WERI-Rb-1 (cell line): ENCODE measurements at regions not wholly inside any gene's neighbourhood (a gene's known extent, or its start where the extent isn't known, plus 50 kb on each side); places are given as distances from the start of the nearest gene placed in this dataset.

Experiments
- DNase-seq: peaks from one replicate; pipeline ENCODE4 v3.0.0-alpha.2; 2020
- H3K27ac ChIP-seq: fragments of 250-450 bp; sonication (Bioruptor Pico); 2 replicates; pipeline ENCODE4 v1.5.1; 2020; ENCODE audit warnings: mild to moderate bottlenecking, moderate library complexity
- H3K27me3 ChIP-seq: fragments of 250-450 bp; sonication (Bioruptor Pico); 2 replicates; pipeline ENCODE4 v1.5.1; 2021; ENCODE audit warnings: mild to moderate bottlenecking, low read depth, moderate library complexity; ENCODE audit not compliant: insufficient read depth, severe bottlenecking
- H3K36me3 ChIP-seq: fragments of 250-450 bp; sonication (Bioruptor Pico); 2 replicates; pipeline ENCODE4 v1.5.1; 2020; ENCODE audit warnings: mild to moderate bottlenecking, moderate library complexity
- H3K4me3 ChIP-seq: 2 replicates; pipeline ENCODE4 v1.5.1; 2011; ENCODE audit warnings: low read depth, mild to moderate bottlenecking, control low read depth, low read length
- H3K9me3 ChIP-seq: fragments of 250-450 bp; sonication (Bioruptor Pico); 2 replicates; pipeline ENCODE4 v1.5.1; 2021; ENCODE audit warnings: mild to moderate bottlenecking, moderate library complexity; ENCODE audit not compliant: severe bottlenecking
- TF ChIP-seq, protein P1 (sequence below): IDR thresholded peaks from 2 replicates; pipeline ENCODE4 v1.5.1; 2011; ENCODE audit warnings: low read depth, mild to moderate bottlenecking, control low read depth, inconsistent platforms, low read length

DNA sequence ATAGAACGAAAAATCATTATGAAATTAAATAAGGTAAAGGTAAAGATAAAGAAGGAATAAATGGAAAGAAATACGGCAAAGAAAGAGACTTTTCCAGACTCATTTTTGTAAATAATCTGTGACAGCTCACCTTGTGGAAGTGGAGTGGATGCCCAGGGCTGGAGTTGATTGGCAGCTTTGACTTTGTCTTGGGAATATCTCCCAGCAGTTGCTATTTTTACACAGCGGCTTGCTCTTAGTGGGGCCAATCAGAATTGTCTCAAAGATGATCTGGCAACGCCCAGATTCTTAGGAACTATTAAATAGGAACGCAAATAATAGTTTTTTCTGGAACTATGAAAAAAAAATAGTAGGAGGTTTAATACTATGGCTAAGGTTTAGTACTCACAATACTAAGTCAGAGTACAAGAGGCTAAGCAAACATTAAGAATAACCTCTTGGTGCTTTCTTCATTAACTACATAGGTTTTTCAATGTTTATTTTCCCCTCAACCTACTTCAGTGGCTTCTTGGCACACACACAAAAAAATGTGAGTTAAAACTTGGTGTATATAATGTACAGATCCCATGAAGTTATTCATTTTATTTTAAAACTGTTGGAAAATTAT is 132.7 kb downstream of the TRAM1L1 start:
- Histone ChIP-seq H3K36me3 (no peaks in the 10 kb centered on the region), H3K27ac (no peak overlapping the region), H3K9me3 (no peaks in the 10 kb centered on the region), H3K27me3 (no peaks in the 10 kb centered on the region), H3K4me3 (no peak overlapping the region)
- no peak for DNase-seq
- TF ChIP-seq, protein P1, sequence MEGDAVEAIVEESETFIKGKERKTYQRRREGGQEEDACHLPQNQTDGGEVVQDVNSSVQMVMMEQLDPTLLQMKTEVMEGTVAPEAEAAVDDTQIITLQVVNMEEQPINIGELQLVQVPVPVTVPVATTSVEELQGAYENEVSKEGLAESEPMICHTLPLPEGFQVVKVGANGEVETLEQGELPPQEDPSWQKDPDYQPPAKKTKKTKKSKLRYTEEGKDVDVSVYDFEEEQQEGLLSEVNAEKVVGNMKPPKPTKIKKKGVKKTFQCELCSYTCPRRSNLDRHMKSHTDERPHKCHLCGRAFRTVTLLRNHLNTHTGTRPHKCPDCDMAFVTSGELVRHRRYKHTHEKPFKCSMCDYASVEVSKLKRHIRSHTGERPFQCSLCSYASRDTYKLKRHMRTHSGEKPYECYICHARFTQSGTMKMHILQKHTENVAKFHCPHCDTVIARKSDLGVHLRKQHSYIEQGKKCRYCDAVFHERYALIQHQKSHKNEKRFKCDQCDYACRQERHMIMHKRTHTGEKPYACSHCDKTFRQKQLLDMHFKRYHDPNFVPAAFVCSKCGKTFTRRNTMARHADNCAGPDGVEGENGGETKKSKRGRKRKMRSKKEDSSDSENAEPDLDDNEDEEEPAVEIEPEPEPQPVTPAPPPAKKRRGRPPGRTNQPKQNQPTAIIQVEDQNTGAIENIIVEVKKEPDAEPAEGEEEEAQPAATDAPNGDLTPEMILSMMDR: no peak

DNA sequence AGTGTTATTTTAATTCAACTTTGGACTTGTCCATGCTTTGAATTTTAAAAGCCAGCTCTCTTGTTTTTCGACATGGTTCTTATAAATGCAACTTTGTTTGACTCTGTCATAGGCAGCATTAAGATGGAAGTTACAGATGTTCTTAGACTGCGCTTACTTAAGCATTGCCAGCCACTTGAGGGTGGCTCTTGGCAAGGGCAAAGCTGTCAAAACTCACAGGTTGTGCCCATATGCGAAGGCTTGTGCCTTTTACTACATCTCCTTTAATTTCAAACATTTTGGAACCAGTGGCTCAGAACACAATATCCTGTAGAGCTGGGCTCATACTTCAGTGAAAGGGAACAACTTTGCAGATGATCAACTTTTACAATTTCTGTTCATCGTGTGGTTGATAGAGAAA is 135.5 kb downstream of the TRAM1L1 start:
- DNase-seq: no peak
- TF ChIP-seq, protein P1: no peak
- Histone ChIP-seq H3K27ac (no peak overlapping the region), H3K4me3 (no peak overlapping the region), H3K27me3 (no peaks in the 10 kb centered on the region), H3K9me3 (no peaks in the 10 kb centered on the region), H3K36me3 (no peaks in the 10 kb centered on the region)

DNA sequence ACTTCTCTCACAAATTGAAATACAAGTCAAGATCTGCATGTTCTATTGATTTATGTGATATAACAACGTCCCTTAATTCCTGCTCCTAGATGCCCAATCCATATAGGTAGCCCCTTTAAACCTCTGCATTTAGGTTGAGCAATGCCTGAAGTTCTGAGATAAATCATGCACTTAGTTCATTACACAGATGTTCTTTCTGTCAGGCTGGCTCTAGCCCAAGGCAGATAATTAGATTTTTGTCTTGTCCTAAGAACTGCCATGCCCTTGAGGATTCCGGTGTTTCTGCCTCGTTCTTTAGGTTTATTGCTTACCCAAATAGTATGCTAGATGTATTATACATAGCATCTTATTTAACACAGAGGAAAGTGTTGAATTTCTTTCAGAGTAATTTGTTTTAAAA is 143.1 kb downstream of the TRAM1L1 start:
- Histone ChIP-seq H3K27ac (no peak overlapping the region), H3K9me3 (no peaks in the 10 kb centered on the region), H3K36me3 (no peaks in the 10 kb centered on the region), H3K27me3 (no peaks in the 10 kb centered on the region), H3K4me3 (no peak overlapping the region)
- no peak for DNase-seq
- TF ChIP-seq, protein P1: no peak

DNA sequence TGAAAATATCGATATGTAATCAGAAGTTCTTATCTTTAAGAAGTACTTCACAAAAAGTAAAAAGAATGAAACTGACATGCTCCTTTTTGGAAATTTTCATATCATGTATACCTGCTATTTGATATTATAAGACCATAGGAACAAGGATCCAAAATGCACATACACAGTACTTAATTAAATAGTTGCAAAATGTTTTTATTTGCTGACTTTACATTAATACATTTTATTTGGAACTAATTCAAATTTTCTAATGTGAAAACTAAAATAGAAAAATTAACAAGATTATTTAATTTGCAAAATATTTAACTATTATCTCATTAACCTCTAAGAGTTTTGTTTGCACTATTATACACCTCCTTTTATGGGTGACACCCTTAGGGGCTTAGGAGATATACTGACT is 155.0 kb downstream of the TRAM1L1 start:
- Histone ChIP-seq H3K27ac (no peak overlapping the region), H3K4me3 (no peak overlapping the region), H3K27me3 (no peaks in the 10 kb centered on the region), H3K9me3 (no peaks in the 10 kb centered on the region), H3K36me3 (no peaks in the 10 kb centered on the region)
- TF ChIP-seq, protein P1: no peak
- no peak for DNase-seq

- DNase-seq: no peak
- no peak overlapping the region for H3K4me3 ChIP-seq
- no peaks in the 10 kb centered on the region for H3K9me3 ChIP-seq
These were observed 158.6 kb downstream of the TRAM1L1 start for GRCh38 chr4:116926631-116927295.

More at GRCh38 chr4:116926631-116927295, 158.6 kb downstream of the TRAM1L1 start:
- Histone ChIP-seq H3K36me3 (no peaks in the 10 kb centered on the region), H3K27ac (no peak overlapping the region), H3K27me3 (no peaks in the 10 kb centered on the region)
- TF ChIP-seq, protein P1: 0 out of 2 replicates have a peak, but pooled peaks have one; percentile 4
